Ovary (tissue), 3 donors: ENCODE measurements at regions not wholly inside any gene's neighbourhood (a gene's known extent, or its start where the extent isn't known, plus 50 kb on each side); places are given as distances from the start of the nearest gene placed in this dataset.

Experiments used
- CTCF ChIP-seq, 3 donors: fragments of 450-650 bp in 2 of 3; fragments of 200-600 bp in 1 of 3; IDR thresholded peaks; one replicate each; pipeline versions ENCODE4 v1.5.1 to v1.8.0; 2016 to 2022; ENCODE audit warnings: antibody characterized with exemption in 3 of 3, mild to moderate bottlenecking in 1 of 3
- POLR2A ChIP-seq: fragments of 450-650 bp; IDR thresholded peaks from one replicate; pipeline ENCODE4 v1.6.1; 2017; ENCODE audit warnings: antibody characterized with exemption, mild to moderate bottlenecking, moderate library complexity
- donor health status: DM: no; HTN: no; CAD: no.

DNA sequence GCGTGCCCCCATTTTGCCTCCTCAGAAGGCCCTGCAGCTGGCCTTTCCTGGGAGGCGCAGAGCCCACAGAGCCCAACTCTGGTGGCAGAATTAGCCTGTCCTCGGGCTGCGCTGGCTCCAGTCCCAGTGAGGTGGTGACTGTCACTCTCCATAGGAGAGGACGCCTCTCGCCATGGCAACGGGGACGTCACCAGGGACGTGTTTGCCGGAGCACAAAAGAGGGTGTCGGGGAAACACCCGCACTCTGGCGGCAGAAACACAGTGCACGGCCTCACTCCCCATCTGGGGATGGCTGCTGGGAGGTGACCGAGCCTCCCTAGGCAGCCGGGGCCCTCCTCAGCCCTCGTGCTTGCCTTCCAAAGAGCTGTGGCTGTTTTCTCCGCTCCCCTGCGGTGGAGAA is 50.2 kb upstream of the NCOR2 start:
- TF ChIP-seq CTCF (IDR thresholded peaks at IDR 0.05) (no peak), POLR2A (no peak)
